D721Med (cell line): ENCODE measurements at regions not wholly inside any gene's neighbourhood (a gene's known extent, or its start where the extent isn't known, plus 50 kb on each side); places are given as distances from the start of the nearest gene placed in this dataset.

Experiments used
- DNase-seq: peaks from one replicate; pipeline ENCODE4 v3.0.0; 2011; ENCODE audit warnings: low spot score; ENCODE audit not compliant: insufficient read length
- FAIRE-seq: peaks from 2 replicates; lab custom pipeline; 2011; peaks lifted over from hg19 to GRCh38; lab: Jason Lieb, UNC
- TF ChIP-seq, protein P1 (sequence below): IDR thresholded peaks from 2 replicates; pipeline ENCODE4 v1.5.1; 2012; ENCODE audit warnings: mild to moderate bottlenecking, control low read depth; ENCODE audit not compliant: insufficient read depth; ENCODE audit errors: missing control alignments

DNA sequence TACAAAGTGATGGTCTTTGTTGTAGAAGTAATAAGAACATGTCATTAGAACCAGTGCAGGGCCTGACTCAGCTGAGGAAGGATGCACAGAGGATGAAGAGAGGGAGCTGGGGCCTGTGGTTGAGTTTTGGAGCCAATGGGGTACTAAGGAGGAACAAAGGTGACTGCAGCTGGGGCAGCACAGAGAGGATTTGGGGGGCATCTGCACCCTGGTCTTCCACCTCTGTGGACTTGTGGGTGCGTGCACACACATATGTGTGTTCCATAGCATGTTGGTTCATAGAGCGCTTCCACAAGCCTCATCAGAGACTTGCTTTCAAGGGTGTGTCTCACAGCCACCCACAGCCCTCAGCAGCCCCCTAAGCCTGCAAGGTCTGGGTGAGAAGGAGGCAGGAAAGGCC lies 650.3 kb upstream of the MGMT start:
- DNase-seq (no peak), FAIRE-seq (no peak)
- TF ChIP-seq, protein P1, sequence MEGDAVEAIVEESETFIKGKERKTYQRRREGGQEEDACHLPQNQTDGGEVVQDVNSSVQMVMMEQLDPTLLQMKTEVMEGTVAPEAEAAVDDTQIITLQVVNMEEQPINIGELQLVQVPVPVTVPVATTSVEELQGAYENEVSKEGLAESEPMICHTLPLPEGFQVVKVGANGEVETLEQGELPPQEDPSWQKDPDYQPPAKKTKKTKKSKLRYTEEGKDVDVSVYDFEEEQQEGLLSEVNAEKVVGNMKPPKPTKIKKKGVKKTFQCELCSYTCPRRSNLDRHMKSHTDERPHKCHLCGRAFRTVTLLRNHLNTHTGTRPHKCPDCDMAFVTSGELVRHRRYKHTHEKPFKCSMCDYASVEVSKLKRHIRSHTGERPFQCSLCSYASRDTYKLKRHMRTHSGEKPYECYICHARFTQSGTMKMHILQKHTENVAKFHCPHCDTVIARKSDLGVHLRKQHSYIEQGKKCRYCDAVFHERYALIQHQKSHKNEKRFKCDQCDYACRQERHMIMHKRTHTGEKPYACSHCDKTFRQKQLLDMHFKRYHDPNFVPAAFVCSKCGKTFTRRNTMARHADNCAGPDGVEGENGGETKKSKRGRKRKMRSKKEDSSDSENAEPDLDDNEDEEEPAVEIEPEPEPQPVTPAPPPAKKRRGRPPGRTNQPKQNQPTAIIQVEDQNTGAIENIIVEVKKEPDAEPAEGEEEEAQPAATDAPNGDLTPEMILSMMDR: no peak

GRCh38 chr10:128817636-128818035 lies 649.4 kb upstream of the MGMT start:
- DNase-seq (no peak), FAIRE-seq (no peak)
- TF ChIP-seq, protein P1: no peak

- FAIRE-seq (no peak), DNase-seq (no peak)
- TF ChIP-seq, protein P1: no peak
Observed at GRCh38 chr10:128820663-128821062, 646.4 kb upstream of the MGMT start.

DNA sequence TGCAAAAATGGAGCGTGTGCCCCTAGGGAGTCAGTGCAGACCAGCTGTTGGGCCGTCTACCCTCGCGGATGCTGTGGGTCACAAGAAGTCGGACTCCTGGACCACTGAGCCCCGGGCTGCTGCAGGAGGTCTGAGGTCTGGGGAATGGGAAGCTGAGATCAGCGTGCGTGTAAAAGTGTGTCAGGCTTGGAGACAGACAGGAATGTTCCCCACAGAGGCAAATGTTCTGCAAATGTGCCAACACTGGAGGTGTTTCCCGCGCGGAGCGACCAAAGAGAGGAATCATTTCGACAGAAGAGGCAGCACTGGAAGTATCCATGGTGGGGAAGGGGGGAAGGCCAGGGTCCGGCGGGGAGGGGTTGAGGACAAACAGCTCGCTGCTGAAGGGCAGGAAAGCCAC lies 643.8 kb upstream of the MGMT start:
- FAIRE-seq (no peak), DNase-seq (no peak)
- TF ChIP-seq, protein P1: no peak

- FAIRE-seq: no peak
- TF ChIP-seq, protein P1: no peak
- DNase-seq: no peak
Observed at GRCh38 chr10:128825626-128826025, 641.4 kb upstream of the MGMT start.

DNA sequence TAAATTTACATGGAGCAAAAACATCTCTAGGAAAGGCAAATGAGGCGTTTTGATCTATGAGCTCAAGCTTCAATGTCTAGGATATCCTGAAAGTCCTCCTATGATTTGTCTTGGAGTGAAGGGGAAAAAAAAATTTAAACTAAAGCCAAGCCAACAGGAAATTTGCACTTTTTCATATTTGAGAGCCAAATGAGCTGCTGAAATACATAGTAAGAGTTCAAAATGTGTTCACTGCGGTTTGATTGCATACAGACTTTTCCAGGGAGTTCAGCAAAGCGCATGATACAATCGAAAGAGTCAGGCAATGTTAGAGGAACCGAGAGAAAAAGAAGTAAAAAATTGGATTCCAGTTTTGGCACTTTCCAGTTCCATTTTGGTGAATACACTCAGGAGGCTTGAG lies 633.4 kb upstream of the MGMT start:
- TF ChIP-seq, protein P1: no peak
- FAIRE-seq (no peak), DNase-seq (no peak)

- FAIRE-seq: no peak
- DNase-seq: no peak
- TF ChIP-seq, protein P1: no peak
Observed at GRCh38 chr10:128835361-128835760, 631.7 kb upstream of the MGMT start.
